Nephron (organoid): ENCODE measurements at regions not wholly inside any gene's neighbourhood (a gene's known extent, or its start where the extent isn't known, plus 50 kb on each side); places are given as distances from the start of the nearest gene placed in this dataset.

Experiments
- H3K27ac Mint-ChIP-seq, 3 experiments: 2 replicates each; pipeline ENCODE4 v1.8.0; 2020; ENCODE audit warnings: mixed read lengths in 3 of 3, mild to moderate bottlenecking in 2 of 3, moderate library complexity in 1 of 3
- H3K27me3 Mint-ChIP-seq: 2 replicates; pipeline ENCODE4 v1.8.0; 2021; ENCODE audit warnings: low read depth, mild to moderate bottlenecking, moderate library complexity, mixed read lengths
- H3K36me3 Mint-ChIP-seq: 2 replicates; pipeline ENCODE4 v1.8.0; 2020; ENCODE audit warnings: low read depth, mixed read lengths
- H3K4me1 Mint-ChIP-seq: 2 replicates; pipeline ENCODE4 v1.8.0; 2020; ENCODE audit warnings: mixed read lengths
- H3K4me3 Mint-ChIP-seq, 3 experiments: 2 replicates each; pipeline ENCODE4 v1.8.0; 2020; ENCODE audit warnings: mild to moderate bottlenecking in 3 of 3, mixed read lengths in 3 of 3, moderate library complexity in 2 of 3
- H3K9me3 Mint-ChIP-seq: 2 replicates; pipeline ENCODE4 v1.8.0; 2020; ENCODE audit warnings: mixed read lengths
- CTCF ChIP-seq, 3 experiments: fragments of 200-600 bp; sonication (generic); IDR thresholded peaks; one replicate each; pipeline ENCODE4 v1.5.0; 2021; ENCODE audit warnings: antibody characterized with exemption in 3 of 3; ENCODE audit not compliant: unreplicated experiment in 3 of 3

GRCh38 chr2:176557821-176558220 is 288.6 kb downstream of the MTX2 start:
- Mint-ChIP-seq H3K36me3 (no peaks in the 10 kb centered on the region), H3K27me3 (peaks cover 16% of the 10 kb centered on the region), H3K4me3 (no peak overlapping the region), H3K9me3 (no peaks in the 10 kb centered on the region), H3K27ac (no peak overlapping the region), H3K4me1 (peaks cover 44% of the 10 kb centered on the region)
- no peak for TF ChIP-seq CTCF (IDR thresholded peaks at IDR 0.05; ENCODE audit: unreplicated experiment in 3 of 3)

DNA sequence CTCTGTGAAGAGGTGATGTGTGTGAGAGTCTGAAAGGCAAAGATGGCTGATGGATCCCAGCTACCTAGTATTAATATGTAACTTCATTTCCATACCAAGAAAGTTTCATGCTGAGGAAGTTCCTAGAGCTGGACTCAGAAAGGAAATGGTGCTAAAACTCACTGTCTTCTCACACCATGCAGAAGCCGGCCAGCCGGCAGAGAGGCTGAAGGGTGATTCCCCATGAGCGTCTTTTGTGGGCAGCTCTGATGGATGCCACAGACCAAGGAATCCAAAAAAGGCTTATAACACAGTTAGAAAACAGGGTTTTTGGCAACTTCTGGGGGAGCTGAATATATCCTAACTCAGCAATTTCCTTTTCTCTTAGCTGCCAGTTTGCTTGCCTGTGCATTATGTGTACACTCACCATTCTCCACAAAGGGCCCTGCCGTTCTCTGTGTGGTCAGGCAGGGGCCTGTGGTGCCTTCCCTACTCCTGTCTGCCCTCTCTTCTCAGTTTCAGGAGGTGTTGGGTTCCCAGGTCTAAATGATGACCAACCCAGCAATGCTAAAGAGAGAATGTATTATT is 289.4 kb downstream of the MTX2 start:
- Mint-ChIP-seq H3K9me3 (no peaks in the 10 kb centered on the region), H3K27me3 (peaks cover 16% of the 10 kb centered on the region), H3K36me3 (no peaks in the 10 kb centered on the region), H3K27ac (no peak overlapping the region), H3K4me3 (no peak overlapping the region), H3K4me1 (peaks cover 41% of the 10 kb centered on the region)
- TF ChIP-seq CTCF (IDR thresholded peaks at IDR 0.05; ENCODE audit: unreplicated experiment in 3 of 3) = no peak

GRCh38 chr2:176560296-176560695 is 291.1 kb downstream of the MTX2 start:
- TF ChIP-seq CTCF (IDR thresholded peaks at IDR 0.05; ENCODE audit: unreplicated experiment in 3 of 3) = no peak
- Mint-ChIP-seq H3K36me3 (no peaks in the 10 kb centered on the region), H3K9me3 (no peaks in the 10 kb centered on the region), H3K27ac (no peak overlapping the region), H3K27me3 (peaks cover 16% of the 10 kb centered on the region), H3K4me1 (peaks cover 32% of the 10 kb centered on the region), H3K4me3 (no peak overlapping the region)

GRCh38 chr2:176561706-176562105 is 292.5 kb downstream of the MTX2 start:
- peak overlapping the region in 1 of 3 experiments; percentile 15 for H3K27ac Mint-ChIP-seq
- H3K36me3 Mint-ChIP-seq = no peaks in the 10 kb centered on the region
- peaks cover 16% of the 10 kb centered on the region for H3K27me3 Mint-ChIP-seq
- H3K4me3 Mint-ChIP-seq = no peak overlapping the region
- no peak for TF ChIP-seq CTCF (IDR thresholded peaks at IDR 0.05; ENCODE audit: unreplicated experiment in 3 of 3)
- no peaks in the 10 kb centered on the region for H3K9me3 Mint-ChIP-seq
- peaks cover 44% of the 10 kb centered on the region for H3K4me1 Mint-ChIP-seq

GRCh38 chr2:176562359-176563078 is 293.3 kb downstream of the MTX2 start:
- TF ChIP-seq CTCF (IDR thresholded peaks at IDR 0.05; ENCODE audit: unreplicated experiment in 3 of 3) = no peak
- Mint-ChIP-seq H3K36me3 (no peaks in the 10 kb centered on the region), H3K4me1 (peaks cover 51% of the 10 kb centered on the region)

More at GRCh38 chr2:176562359-176563078, 293.3 kb downstream of the MTX2 start:
- no peak overlapping the region for H3K4me3 Mint-ChIP-seq
- H3K9me3 Mint-ChIP-seq = no peaks in the 10 kb centered on the region
- no peak overlapping the region for H3K27ac Mint-ChIP-seq
- peaks cover 16% of the 10 kb centered on the region for H3K27me3 Mint-ChIP-seq
